SHP77 treated with DMSO at 0.1 percent for 48 hours (cell line): ENCODE measurements at regions not wholly inside any gene's neighbourhood (a gene's known extent, or its start where the extent isn't known, plus 50 kb on each side); places are given as distances from the start of the nearest gene placed in this dataset.

ENCODE experiments used
- DNase-seq: peaks from one replicate; lab custom pipeline; 2025; lab: John Stamatoyannopoulos, UW

GRCh38 chr6:10237298-10238038 is 177.4 kb downstream of the TFAP2A start:
- no peak for DNase-seq

DNA sequence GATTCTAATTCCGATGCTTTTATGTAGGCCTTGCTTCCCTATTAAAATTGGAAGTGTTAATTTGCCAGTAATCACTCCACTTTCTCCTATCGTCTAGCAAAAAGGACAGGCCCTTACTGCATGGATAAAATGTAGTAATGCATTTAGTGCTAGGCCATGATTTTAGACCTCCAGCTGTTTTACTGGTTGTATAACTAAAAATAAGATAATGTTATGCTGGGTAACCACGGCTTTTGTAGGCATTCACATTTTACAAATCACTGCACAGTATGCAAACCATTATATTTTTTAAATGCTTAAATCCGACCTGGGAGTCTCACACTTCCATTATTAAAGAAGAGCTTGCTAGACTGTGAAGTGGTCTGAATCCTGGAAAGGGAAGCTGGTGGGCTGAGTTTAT is 179.5 kb downstream of the TFAP2A start:
- DNase-seq = no peak

DNA sequence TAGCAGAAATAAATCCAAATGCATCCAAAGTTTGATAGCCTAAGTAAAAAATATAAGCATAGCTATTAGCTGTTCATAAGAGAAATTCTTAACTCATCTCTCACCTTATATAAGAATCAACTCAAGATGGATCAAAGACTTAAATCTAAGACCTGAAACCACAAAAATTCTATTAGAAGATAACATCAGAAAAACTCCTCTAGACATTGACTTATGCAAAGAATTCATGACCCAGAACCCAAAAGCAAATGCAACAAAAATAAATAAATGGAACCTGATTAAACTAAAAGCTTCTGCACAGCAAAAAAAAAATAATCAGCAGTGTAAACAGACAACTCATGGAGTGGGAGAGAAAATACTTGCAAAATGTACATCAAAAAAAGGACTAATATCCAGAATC is 184.3 kb downstream of the TFAP2A start:
- DNase-seq = no peak

DNA sequence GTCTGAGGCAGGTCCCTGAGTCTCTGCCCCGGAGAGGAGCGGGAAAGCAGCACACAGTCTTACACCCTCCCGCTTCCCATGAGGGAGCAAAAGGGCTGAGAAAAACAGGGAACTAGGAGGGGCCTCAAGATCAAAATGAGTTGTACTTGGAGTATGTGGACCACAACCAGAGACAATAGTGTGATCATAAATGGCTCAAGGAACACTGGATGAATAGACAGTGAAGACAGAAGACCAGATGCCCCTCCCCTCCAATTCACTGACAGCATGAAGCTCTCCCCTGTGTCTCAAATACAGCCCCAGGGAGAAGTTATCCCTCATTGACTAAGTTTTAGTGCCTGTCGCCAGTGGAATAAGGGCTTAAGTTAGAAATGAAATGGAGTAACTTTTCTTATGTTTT is 191.0 kb downstream of the TFAP2A start:
- DNase-seq = no peak

DNA sequence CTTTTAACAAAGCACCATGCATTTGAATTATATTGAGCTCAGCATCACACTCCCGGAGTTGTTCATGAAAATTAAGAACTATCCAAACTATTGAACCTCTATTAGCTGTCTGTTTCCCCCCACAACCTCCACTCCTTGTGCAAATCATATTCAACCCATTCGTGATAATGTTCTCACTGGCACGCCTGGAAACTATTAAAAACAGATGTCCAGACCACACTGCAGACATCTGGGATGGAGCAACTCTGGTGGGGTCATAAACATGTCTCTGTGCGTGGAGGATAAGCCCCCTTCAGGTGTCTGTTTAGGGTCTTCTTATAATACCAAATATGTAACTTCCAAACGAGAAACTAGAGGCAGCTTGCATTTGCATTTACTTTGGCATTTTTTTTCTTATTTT is 193.7 kb downstream of the TFAP2A start:
- no peak for DNase-seq

DNA sequence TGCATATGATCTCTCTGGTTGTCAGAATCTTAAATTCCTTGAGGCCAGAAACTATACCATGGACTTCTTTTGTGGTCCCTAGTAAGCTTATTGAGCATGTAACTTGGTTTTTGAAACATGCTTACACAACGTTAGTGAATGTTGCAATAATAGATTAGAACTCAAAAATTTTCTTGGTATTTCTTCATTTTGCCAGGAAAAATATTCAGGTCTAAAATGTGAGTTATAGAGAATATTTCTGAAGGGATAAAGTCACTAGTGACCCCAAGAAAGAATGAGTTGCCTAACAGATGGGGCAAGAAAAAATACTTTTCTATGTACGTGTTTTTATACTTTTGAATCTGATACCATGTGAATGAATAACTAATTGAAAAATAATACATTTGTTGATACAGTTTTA is 195.4 kb downstream of the TFAP2A start:
- no peak for DNase-seq

- no peak for DNase-seq
These were observed 197.8 kb downstream of the TFAP2A start for GRCh38 chr6:10217111-10217510.

GRCh38 chr6:10215326-10216110 is 199.4 kb downstream of the TFAP2A start:
- no peak for DNase-seq

DNA sequence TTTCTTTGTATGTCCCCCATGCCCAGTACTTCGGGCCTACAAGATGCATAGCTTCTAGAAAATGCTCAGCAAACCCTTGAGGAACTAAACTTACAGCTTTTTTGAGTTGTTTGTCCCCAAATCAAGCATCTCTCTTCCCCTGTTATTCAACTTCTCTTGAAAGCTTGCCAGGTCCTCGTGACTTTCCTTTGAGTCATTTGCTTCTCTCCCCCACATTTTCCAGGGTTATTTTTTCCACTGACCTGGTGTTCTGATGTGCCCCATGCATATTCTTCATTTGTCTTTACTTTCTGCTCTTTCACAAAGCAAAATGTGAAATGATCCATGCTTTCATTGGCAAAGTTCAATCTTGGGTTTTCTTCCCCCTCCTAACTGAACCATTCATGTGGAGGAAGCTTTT is 204.8 kb downstream of the TFAP2A start:
- DNase-seq = no peak

DNA sequence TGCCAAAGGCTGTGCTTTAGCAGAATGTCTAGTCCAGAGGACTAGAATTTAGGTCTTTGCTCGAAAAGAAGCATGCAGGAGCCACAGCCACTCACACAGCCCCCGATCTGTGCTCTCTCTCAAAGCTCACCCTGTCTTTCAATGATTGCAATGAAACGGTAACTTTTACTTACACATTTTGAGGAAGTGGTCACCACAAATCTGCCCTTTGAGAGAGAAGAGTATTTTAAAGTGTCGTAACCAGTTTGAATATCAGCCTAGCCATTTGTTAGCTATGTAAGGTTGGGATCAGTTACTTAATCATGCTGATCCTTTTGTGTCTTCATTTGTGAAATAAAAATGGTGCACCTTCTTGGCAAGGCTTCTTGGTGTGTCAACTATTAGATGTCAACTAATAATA is 209.0 kb downstream of the TFAP2A start:
- no peak for DNase-seq

GRCh38 chr6:10205120-10205519 is 209.8 kb downstream of the TFAP2A start:
- no peak for DNase-seq

GRCh38 chr6:10203651-10204050 is 211.2 kb downstream of the TFAP2A start:
- DNase-seq = no peak

GRCh38 chr6:10202581-10202980 is 212.3 kb downstream of the TFAP2A start:
- no peak for DNase-seq

DNA sequence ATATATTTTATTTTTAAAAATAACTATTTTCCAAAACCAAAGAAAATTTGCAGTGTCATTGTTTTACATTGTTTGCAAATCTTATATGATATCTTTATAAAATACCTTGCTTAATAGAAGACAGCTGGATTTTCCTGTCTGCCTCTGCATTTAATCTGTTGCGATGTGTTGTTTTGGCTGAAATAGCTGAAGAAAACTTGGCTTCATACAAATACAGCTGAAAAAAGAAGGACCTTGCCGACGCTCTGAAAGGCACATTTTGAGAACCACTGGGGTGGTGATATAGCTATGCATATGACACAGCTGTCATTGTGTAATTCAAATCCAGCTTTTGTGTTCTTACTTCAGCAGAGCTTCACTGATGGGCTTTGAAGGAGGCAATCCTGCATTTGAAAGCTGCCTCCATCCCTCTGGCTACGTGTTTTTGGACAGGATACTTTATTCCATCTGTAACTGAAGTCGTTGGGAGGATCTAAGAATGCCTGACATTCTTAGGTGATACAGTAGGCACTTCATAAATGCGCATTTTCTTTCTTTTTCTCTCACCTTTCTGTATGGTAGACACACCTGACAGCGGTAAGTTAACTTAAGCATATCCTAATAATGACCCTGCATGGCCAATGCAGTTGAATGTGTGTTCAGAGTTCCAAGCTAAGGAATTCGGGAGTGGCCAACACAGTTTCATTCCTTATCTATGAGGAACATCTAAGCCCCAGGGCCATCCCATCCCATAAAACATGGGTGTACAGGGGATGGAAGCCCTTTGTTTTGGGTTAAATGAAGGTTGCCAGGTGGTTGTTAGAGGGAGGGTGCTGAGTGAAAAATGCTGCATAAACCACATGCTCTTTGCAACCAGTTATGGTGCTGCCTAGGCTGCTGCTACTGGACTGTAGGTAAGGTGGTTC is 213.0 kb downstream of the TFAP2A start:
- DNase-seq = no peak

DNA sequence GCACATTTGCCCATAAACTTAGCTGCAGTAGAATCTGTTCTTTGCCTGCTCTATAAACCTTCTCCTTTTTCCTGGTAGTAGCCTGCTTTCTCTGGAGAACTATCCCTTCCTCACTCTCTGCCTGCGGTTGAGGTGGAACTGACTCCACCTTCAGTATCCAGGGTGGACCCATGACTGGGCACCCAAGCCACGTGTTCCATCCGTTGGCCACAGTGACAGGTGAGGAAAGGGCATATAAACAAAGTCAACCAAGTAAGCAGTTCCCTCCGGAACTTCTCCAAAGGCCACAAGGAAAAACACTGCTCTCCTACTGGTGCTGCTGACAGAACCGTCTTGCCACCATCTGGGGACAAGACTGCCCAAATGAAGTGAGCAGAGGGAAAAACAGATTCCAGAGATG is 218.8 kb downstream of the TFAP2A start:
- DNase-seq = no peak

DNA sequence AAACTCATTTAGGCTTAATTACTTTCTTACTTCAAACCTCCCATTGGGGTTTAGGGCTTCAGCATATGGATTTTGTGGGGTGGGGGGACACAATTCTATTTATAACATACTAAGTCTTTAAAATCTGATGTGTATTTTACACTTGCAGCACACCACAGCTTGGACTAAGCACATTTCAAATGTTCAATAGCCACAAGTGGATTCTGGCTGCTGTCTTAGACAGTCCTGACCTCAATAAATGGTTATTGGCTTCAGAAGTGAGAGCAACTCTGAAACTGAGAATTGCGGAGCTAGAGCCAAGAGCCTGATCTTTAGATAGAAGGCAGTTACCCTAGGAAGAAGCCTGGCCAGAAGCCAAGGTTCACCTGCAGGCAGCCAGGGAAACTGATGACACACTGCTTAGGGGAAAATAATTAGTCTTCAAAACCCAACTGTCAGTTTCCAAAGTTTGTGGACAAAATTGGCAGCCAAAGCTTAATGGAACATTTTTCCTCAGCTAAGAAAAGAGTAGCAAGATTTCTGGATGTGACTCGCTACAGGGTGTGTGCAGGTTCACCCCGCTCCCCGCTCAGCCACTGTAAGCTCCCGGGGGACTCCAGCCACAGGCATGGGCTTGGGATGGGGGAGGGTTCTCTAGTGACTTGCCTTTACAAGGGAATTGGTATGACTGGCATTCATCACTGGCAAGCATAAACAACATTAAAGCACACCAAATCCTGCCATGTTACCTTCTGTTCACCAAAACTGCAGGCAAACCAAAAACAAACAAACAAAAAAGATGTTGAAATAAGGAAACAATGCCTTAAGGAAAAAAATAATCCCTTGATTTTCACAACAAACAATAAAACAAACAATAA is 219.8 kb downstream of the TFAP2A start:
- no peak for DNase-seq

GRCh38 chr6:10193321-10193720 is 221.6 kb downstream of the TFAP2A start:
- no peak for DNase-seq

GRCh38 chr6:10190042-10190441 is 224.8 kb downstream of the TFAP2A start:
- no peak for DNase-seq

- DNase-seq = no peak
These were observed 230.3 kb downstream of the TFAP2A start for GRCh38 chr6:10184371-10185227.
